ENCODE measurements at regions not wholly inside any gene's neighbourhood (a gene's known extent, or its start where the extent isn't known, plus 50 kb on each side); places are given as distances from the start of the nearest gene placed in this dataset.
A peak's percentile ranks its signal among the peaks of the same experiment; 100 is the strongest.
"Not testable (repeated sequence)": the region's sequence is repeated elsewhere in the genome, so short reads cannot be mapped to it uniquely, and the experiment has no call there.

GRCh38 chr15:87533637-87534036 is 722.9 kb downstream of the NTRK3 start:
- not testable (repeated sequence) for DNase-seq (ENCODE audit: low spot score)

GRCh38 chr15:87528873-87529272 is 727.7 kb downstream of the NTRK3 start:
- DNase-seq (ENCODE audit: low spot score): no peak

GRCh38 chr15:87527875-87528274 is 728.7 kb downstream of the NTRK3 start:
- no peak for DNase-seq (ENCODE audit: low spot score)

- peak; percentile 8 for DNase-seq (ENCODE audit: low spot score)
These were observed 729.1 kb downstream of the NTRK3 start for GRCh38 chr15:87527416-87527815.

GRCh38 chr15:87523516-87523915 is 733.0 kb downstream of the NTRK3 start:
- DNase-seq (ENCODE audit: low spot score): no peak

- no peak for DNase-seq (ENCODE audit: low spot score)
These were observed 733.5 kb downstream of the NTRK3 start for GRCh38 chr15:87522997-87523396.

- DNase-seq (ENCODE audit: low spot score): no peak
These were observed 737.6 kb downstream of the NTRK3 start for GRCh38 chr15:87518957-87519356.

- no peak for DNase-seq (ENCODE audit: low spot score)
These were observed 748.5 kb downstream of the NTRK3 start for GRCh38 chr15:87508086-87508485.

GRCh38 chr15:87502173-87502572 is 754.4 kb downstream of the NTRK3 start:
- no peak for DNase-seq (ENCODE audit: low spot score)

GRCh38 chr15:87500240-87500639 is 756.3 kb downstream of the NTRK3 start:
- no peak for DNase-seq (ENCODE audit: low spot score)

GRCh38 chr15:87498560-87498959 is 758.0 kb downstream of the NTRK3 start:
- DNase-seq (ENCODE audit: low spot score): no peak

- no peak for DNase-seq (ENCODE audit: low spot score)
These were observed 759.7 kb downstream of the NTRK3 start for GRCh38 chr15:87496795-87497194.

GRCh38 chr15:87496109-87496508 is 760.4 kb downstream of the NTRK3 start:
- DNase-seq (ENCODE audit: low spot score): no peak

GRCh38 chr15:87493803-87494202 is 762.7 kb downstream of the NTRK3 start:
- no peak for DNase-seq (ENCODE audit: low spot score)

- DNase-seq (ENCODE audit: low spot score): no peak
These were observed 764.2 kb downstream of the NTRK3 start for GRCh38 chr15:87492321-87492720.

- no peak for DNase-seq (ENCODE audit: low spot score)
These were observed 765.9 kb downstream of the NTRK3 start for GRCh38 chr15:87490666-87491065.

GRCh38 chr15:87489902-87490665 is 766.5 kb downstream of the NTRK3 start:
- no peak for DNase-seq (ENCODE audit: low spot score)

- DNase-seq (ENCODE audit: low spot score): no peak
These were observed 767.1 kb downstream of the NTRK3 start for GRCh38 chr15:87489456-87489855.

- no peak for DNase-seq (ENCODE audit: low spot score)
These were observed 769.1 kb downstream of the NTRK3 start for GRCh38 chr15:87487484-87487883.

GRCh38 chr15:87483468-87483867 is 773.1 kb downstream of the NTRK3 start:
- no peak for DNase-seq (ENCODE audit: low spot score)

GRCh38 chr15:87481126-87481525 is 775.4 kb downstream of the NTRK3 start:
- no peak for DNase-seq (ENCODE audit: low spot score)

- no peak for DNase-seq (ENCODE audit: low spot score)
These were observed 777.9 kb downstream of the NTRK3 start for GRCh38 chr15:87478687-87479072.

- peak; percentile 39 for DNase-seq (ENCODE audit: low spot score)
These were observed 778.5 kb downstream of the NTRK3 start for GRCh38 chr15:87477737-87478686.

Measured in RKO (cell line).